ENCODE measurements at regions not wholly inside any gene's neighbourhood (a gene's known extent, or its start where the extent isn't known, plus 50 kb on each side); places are given as distances from the start of the nearest gene placed in this dataset.

DNA sequence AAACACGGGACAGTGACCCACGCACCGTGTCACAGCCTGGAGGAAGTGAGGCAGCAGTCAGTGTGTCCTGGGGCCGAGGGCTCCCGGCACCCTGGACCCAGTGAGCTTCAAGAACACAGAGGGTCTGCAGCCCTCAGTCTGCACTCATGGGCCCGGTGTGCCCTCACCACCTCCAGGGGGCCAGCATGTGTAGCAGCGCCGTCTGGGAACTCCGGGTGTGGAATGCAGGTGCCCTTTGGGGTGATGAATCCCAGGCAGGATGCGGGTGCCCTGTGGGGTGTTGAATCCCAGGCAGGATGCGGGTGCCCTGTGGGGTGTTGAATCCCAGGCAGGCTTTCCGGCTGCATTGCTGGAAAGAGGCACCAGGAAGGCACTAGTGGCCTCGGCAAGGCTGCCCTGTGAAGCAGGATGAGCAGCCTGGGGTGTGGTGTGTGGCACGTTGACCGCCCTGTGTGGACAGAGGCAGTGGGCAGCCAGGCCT, 1399.9 kb downstream of the BRD1 start:
- H3K4me1 ChIP-seq (ENCODE audit: control insufficient read depth, insufficient read depth, low read length, poor library complexity, severe bottlenecking): no peaks in the 10 kb centered on the region
- H3K9me3 ChIP-seq (ENCODE audit: control insufficient read depth, low read length): no peaks in the 10 kb centered on the region
- H3K4me3 ChIP-seq (ENCODE audit: insufficient read depth, low read depth, low read length, poor library complexity, severe bottlenecking): no peak overlapping the region
- no peaks in the 10 kb centered on the region for H3K27me3 ChIP-seq (replicated peaks; ENCODE audit: control insufficient read depth, insufficient read depth, low read length, poor library complexity, severe bottlenecking)
- H3K36me3 ChIP-seq (ENCODE audit: control insufficient read depth, insufficient read depth, low read length): no peaks in the 10 kb centered on the region
- DNase-seq: no peak
- no peak overlapping the region for H3K27ac ChIP-seq (ENCODE audit: insufficient read depth, low read length, poor library complexity, severe bottlenecking)

- Histone ChIP-seq H3K27me3 (replicated peaks; ENCODE audit: control insufficient read depth, insufficient read depth, low read length, poor library complexity, severe bottlenecking) (no peaks in the 10 kb centered on the region), H3K9me3 (ENCODE audit: control insufficient read depth, low read length) (no peaks in the 10 kb centered on the region), H3K4me3 (ENCODE audit: insufficient read depth, low read depth, low read length, poor library complexity, severe bottlenecking) (no peak overlapping the region), H3K4me1 (ENCODE audit: control insufficient read depth, insufficient read depth, low read length, poor library complexity, severe bottlenecking) (no peaks in the 10 kb centered on the region), H3K36me3 (ENCODE audit: control insufficient read depth, insufficient read depth, low read length) (no peaks in the 10 kb centered on the region), H3K27ac (ENCODE audit: insufficient read depth, low read length, poor library complexity, severe bottlenecking) (no peak overlapping the region)
- no peak for DNase-seq
Observed at GRCh38 chr22:48426466-48427380, 1401.0 kb downstream of the BRD1 start.

DNA sequence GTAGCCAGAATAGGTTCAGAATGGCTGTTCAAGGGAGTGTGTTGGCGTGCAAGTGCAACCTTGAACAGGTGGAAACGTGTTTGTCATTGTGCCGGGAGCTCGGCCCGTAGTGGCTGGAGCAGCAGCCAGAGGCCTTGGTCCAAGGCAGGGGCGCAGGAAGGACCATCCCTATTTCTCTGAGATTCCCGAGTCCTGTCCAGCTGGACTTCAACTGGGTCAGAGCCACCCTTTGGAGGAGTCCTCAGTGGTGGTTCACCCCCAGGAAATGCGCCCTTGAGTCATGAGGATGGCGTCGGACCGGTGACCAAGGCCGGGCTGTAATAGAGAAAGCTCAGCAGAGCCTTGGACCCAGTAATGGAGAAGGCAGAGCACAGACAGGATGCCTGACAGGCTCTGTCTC, 1402.0 kb downstream of the BRD1 start:
- no peak for DNase-seq
- no peak overlapping the region for H3K27ac ChIP-seq (ENCODE audit: insufficient read depth, low read length, poor library complexity, severe bottlenecking)
- no peaks in the 10 kb centered on the region for H3K36me3 ChIP-seq (ENCODE audit: control insufficient read depth, insufficient read depth, low read length)
- H3K4me1 ChIP-seq (ENCODE audit: control insufficient read depth, insufficient read depth, low read length, poor library complexity, severe bottlenecking): no peaks in the 10 kb centered on the region
- no peak overlapping the region for H3K4me3 ChIP-seq (ENCODE audit: insufficient read depth, low read depth, low read length, poor library complexity, severe bottlenecking)
- H3K9me3 ChIP-seq (ENCODE audit: control insufficient read depth, low read length): no peaks in the 10 kb centered on the region
- H3K27me3 ChIP-seq (replicated peaks; ENCODE audit: control insufficient read depth, insufficient read depth, low read length, poor library complexity, severe bottlenecking): no peaks in the 10 kb centered on the region

DNA sequence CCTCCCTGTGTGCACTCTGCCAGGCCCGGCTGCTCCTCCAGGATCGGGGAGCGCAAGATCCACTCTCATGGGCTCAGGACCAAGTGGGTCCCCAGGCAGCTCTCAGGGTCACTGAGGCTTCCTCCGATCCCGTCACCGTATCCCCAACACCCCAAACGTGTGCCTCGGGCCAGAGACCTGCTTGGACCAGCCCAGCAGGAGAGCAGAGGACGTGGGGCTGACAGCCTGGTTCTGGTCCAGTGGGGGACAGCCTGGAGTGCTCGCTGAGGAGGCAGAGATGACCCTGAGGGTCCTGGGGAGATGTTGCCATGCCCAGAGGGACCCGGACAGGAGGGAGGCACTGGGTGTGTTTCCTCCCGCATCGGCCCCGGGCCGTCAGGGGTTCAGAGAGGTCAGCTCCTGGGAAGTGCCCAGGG, 1402.6 kb downstream of the BRD1 start:
- Histone ChIP-seq H3K4me3 (ENCODE audit: insufficient read depth, low read depth, low read length, poor library complexity, severe bottlenecking) (no peak overlapping the region), H3K36me3 (ENCODE audit: control insufficient read depth, insufficient read depth, low read length) (no peaks in the 10 kb centered on the region), H3K4me1 (ENCODE audit: control insufficient read depth, insufficient read depth, low read length, poor library complexity, severe bottlenecking) (no peaks in the 10 kb centered on the region), H3K27ac (ENCODE audit: insufficient read depth, low read length, poor library complexity, severe bottlenecking) (no peak overlapping the region), H3K9me3 (ENCODE audit: control insufficient read depth, low read length) (no peaks in the 10 kb centered on the region), H3K27me3 (replicated peaks; ENCODE audit: control insufficient read depth, insufficient read depth, low read length, poor library complexity, severe bottlenecking) (no peaks in the 10 kb centered on the region)
- no peak for DNase-seq

DNA sequence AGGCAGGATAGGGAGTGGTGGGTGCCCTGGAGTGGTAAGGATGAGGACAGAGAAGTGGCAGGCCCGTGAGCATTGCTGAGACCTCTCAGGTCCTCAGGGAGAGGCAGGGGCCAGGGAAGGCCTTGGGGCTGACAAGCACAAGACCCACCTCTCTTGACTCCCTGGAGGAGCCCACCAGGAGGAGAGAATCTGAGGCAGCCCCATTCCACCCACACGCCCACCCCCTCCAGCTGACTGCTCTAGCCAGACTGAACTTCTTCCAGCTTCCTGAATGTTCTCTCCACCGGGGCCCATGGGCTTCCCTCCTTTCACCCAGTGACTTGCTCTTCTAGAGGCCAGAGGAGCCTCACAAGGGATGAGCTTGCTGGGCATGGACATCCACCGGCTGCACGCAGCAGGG, 1403.0 kb downstream of the BRD1 start:
- Histone ChIP-seq H3K27me3 (replicated peaks; ENCODE audit: control insufficient read depth, insufficient read depth, low read length, poor library complexity, severe bottlenecking) (no peaks in the 10 kb centered on the region), H3K9me3 (ENCODE audit: control insufficient read depth, low read length) (no peaks in the 10 kb centered on the region), H3K27ac (ENCODE audit: insufficient read depth, low read length, poor library complexity, severe bottlenecking) (no peak overlapping the region), H3K4me1 (ENCODE audit: control insufficient read depth, insufficient read depth, low read length, poor library complexity, severe bottlenecking) (no peaks in the 10 kb centered on the region), H3K36me3 (ENCODE audit: control insufficient read depth, insufficient read depth, low read length) (no peaks in the 10 kb centered on the region), H3K4me3 (ENCODE audit: insufficient read depth, low read depth, low read length, poor library complexity, severe bottlenecking) (no peak overlapping the region)
- no peak for DNase-seq

GRCh38 chr22:48424201-48424627, 1403.5 kb downstream of the BRD1 start:
- Histone ChIP-seq H3K4me3 (ENCODE audit: insufficient read depth, low read depth, low read length, poor library complexity, severe bottlenecking) (no peak overlapping the region), H3K4me1 (ENCODE audit: control insufficient read depth, insufficient read depth, low read length, poor library complexity, severe bottlenecking) (no peaks in the 10 kb centered on the region), H3K27ac (ENCODE audit: insufficient read depth, low read length, poor library complexity, severe bottlenecking) (no peak overlapping the region), H3K27me3 (replicated peaks; ENCODE audit: control insufficient read depth, insufficient read depth, low read length, poor library complexity, severe bottlenecking) (no peaks in the 10 kb centered on the region), H3K36me3 (ENCODE audit: control insufficient read depth, insufficient read depth, low read length) (no peaks in the 10 kb centered on the region), H3K9me3 (ENCODE audit: control insufficient read depth, low read length) (no peaks in the 10 kb centered on the region)
- DNase-seq: no peak

DNA sequence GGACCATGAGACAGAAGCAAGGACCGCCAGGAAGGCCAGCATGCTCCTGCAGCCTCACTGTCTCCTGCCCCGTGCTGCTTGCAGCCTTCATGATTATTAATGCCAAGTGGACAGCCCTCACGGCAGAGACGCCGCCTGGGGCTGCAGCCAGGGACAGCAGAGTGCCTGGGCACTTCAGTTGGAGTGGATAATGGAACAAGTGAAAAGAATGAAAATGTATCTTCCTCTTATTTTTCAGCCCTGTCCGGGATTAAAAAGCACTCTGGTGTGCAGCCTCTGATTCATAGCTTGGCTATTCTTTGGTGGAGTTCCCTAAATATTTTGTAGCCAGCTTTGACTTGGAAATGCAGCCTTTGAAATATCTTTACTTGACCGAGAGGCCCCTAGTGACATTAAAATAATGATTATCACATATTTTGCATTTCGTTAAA, 1404.2 kb downstream of the BRD1 start:
- Histone ChIP-seq H3K4me1 (ENCODE audit: control insufficient read depth, insufficient read depth, low read length, poor library complexity, severe bottlenecking) (no peaks in the 10 kb centered on the region), H3K36me3 (ENCODE audit: control insufficient read depth, insufficient read depth, low read length) (no peaks in the 10 kb centered on the region), H3K27ac (ENCODE audit: insufficient read depth, low read length, poor library complexity, severe bottlenecking) (no peak overlapping the region), H3K9me3 (ENCODE audit: control insufficient read depth, low read length) (no peaks in the 10 kb centered on the region), H3K27me3 (replicated peaks; ENCODE audit: control insufficient read depth, insufficient read depth, low read length, poor library complexity, severe bottlenecking) (no peaks in the 10 kb centered on the region), H3K4me3 (ENCODE audit: insufficient read depth, low read depth, low read length, poor library complexity, severe bottlenecking) (no peak overlapping the region)
- no peak for DNase-seq

DNA sequence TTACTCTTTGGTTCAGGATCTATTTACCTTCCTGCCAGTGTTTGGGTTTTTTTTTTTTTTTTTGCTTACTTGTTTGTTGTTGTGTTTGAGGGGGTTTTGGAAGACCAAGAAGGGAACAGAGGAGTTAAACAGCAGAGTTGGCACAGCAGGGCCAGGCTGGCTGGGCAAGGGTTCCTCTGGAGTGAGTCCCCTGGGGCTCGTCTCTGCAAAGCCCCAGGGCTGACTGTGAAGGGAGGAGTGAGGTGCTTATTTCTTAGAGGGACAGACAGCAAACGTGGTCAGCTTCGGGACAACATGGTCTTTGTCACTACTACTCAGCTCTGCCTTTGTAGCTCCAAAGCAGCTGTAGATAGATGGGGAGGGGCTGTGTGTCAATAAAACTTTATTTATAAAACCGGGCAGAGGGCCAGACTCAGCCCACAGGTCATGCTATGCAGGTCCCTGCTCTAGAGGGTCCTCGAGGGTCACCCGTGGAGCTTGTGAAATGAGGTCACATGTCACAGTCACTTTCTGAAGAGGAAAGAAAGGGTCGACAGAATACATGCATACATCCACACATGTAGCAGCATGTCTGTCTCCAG, 1404.7 kb downstream of the BRD1 start:
- no peaks in the 10 kb centered on the region for H3K36me3 ChIP-seq (ENCODE audit: control insufficient read depth, insufficient read depth, low read length)
- H3K4me3 ChIP-seq (ENCODE audit: insufficient read depth, low read depth, low read length, poor library complexity, severe bottlenecking): no peak overlapping the region
- DNase-seq: no peak
- no peaks in the 10 kb centered on the region for H3K9me3 ChIP-seq (ENCODE audit: control insufficient read depth, low read length)
- H3K27ac ChIP-seq (ENCODE audit: insufficient read depth, low read length, poor library complexity, severe bottlenecking): no peak overlapping the region
- H3K27me3 ChIP-seq (replicated peaks; ENCODE audit: control insufficient read depth, insufficient read depth, low read length, poor library complexity, severe bottlenecking): no peaks in the 10 kb centered on the region
- H3K4me1 ChIP-seq (ENCODE audit: control insufficient read depth, insufficient read depth, low read length, poor library complexity, severe bottlenecking): no peaks in the 10 kb centered on the region

GRCh38 chr22:48418831-48419230, 1408.8 kb downstream of the BRD1 start:
- H3K27ac ChIP-seq (ENCODE audit: insufficient read depth, low read length, poor library complexity, severe bottlenecking): no peak overlapping the region
- no peaks in the 10 kb centered on the region for H3K4me1 ChIP-seq (ENCODE audit: control insufficient read depth, insufficient read depth, low read length, poor library complexity, severe bottlenecking)
- no peak overlapping the region for H3K4me3 ChIP-seq (ENCODE audit: insufficient read depth, low read depth, low read length, poor library complexity, severe bottlenecking)
- DNase-seq: no peak
- no peaks in the 10 kb centered on the region for H3K36me3 ChIP-seq (ENCODE audit: control insufficient read depth, insufficient read depth, low read length)
- H3K9me3 ChIP-seq (ENCODE audit: control insufficient read depth, low read length): no peaks in the 10 kb centered on the region
- no peaks in the 10 kb centered on the region for H3K27me3 ChIP-seq (replicated peaks; ENCODE audit: control insufficient read depth, insufficient read depth, low read length, poor library complexity, severe bottlenecking)
